GM12865 (cell line): ENCODE measurements at regions not wholly inside any gene's neighbourhood (a gene's known extent, or its start where the extent isn't known, plus 50 kb on each side); places are given as distances from the start of the nearest gene placed in this dataset.

Experiments used
- DNase-seq: peaks from one replicate; pipeline ENCODE4 v3.0.0; 2010; ENCODE audit warnings: low read depth
- H3K4me3 ChIP-seq: 2 replicates; pipeline ENCODE4 v1.5.1; 2011; ENCODE audit warnings: mild to moderate bottlenecking, low read depth, low read length, control low read depth
- CTCF ChIP-seq: IDR thresholded peaks from 2 replicates; pipeline ENCODE4 v1.5.1; 2011; ENCODE audit warnings: low read length, control low read depth, low read depth, inconsistent platforms; ENCODE audit not compliant: insufficient read depth; ENCODE audit errors: missing control alignments

DNA sequence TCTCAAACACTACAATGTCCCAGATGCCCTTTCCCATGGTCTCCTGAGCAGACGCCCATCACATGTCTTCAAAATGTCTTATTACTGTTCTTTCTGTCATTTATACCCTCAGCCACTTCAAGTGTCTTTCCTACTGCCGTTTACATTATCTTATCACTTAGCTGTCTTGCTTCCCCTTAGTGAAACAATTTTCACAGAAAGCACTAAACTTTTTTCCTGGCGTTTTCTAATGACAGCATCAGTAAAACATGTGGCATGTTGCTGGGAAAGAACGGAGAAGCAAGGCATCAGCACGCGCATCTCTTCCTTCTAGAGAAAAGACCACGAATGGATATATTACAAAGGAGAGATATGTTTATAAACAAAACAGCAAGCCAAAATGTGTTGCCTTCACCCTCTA lies 189.7 kb upstream of the SLIT2 start:
- no peak for DNase-seq
- TF ChIP-seq CTCF: no peak
- H3K4me3 ChIP-seq: no peak overlapping the region

DNA sequence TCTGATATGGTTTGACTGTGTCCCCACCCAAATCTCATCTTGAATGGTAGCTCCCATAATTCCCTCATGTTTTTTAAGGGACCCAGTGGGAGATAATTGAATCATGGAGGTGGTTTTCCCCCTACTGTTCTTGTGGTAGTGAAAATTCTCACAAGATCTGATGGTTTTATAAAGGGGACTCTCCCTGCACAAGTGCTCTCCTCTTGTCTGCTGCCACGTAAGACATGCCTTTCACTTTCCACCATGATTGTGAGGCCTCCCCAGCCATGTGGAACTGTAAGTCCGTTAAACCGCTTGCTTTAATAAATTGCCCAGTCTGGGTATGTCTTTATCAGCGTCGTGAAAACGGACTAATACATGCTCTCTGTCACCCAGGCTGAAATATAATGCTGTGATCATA lies 200.9 kb upstream of the SLIT2 start:
- H3K4me3 ChIP-seq: no peak overlapping the region
- DNase-seq: peak; percentile 1
- TF ChIP-seq CTCF: no peak

GRCh38 chr4:20049889-20050288 lies 201.8 kb upstream of the SLIT2 start:
- TF ChIP-seq CTCF: no peak
- H3K4me3 ChIP-seq: no peak overlapping the region
- no peak for DNase-seq

DNA sequence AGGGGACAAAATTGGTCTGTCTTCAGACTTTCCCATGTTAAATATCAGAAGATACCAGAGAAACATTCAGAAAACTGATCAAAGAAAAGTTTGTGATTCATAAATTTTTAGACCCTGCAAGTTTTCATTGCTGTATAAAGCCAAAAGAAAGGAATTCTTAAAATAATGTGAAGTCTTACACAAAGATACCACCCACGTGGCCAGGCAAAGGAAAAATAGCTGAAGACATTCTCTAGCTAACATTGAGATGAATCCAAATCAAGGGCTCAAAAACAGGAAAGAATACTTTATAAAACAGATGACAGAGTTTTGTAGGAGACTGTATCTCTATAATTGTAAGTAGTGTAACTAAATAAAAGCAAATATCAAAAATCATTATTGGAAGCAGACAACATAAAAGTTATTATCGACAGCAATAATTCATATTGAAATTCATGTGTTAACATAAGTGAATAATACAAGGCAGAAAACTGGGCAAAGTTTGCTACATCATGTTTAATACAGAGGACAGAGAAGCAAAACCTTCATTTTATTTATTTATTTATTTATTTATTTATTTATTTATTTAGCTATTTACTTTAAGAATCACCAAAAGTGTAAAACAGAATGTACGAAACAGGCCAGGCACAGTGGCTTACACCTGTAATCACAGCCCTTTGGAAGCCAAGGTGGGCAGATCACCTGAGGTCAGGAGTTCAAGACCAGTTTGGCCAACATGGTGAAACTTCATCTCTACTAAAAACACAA lies 204.6 kb upstream of the SLIT2 start:
- no peak for TF ChIP-seq CTCF
- H3K4me3 ChIP-seq: no peak overlapping the region
- DNase-seq: no peak

DNA sequence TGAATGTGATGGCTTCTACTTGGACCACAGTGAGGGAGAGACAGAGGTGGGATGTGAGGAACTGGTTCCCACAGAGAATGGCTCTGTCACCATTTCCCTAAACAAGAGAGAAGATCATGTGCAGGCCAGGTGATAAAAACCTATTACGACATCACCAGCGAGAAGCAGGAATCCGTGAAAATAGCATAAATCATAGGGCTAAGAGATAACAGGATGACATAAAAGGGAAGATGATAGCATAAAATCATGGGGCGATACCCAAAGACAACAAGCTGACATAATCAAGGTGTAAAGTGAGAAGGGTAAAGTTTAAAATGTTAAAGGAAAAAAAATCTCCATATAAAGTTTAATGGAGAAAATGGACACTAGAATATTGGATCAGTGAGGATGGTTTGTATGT lies 205.5 kb upstream of the SLIT2 start:
- no peak overlapping the region for H3K4me3 ChIP-seq
- no peak for DNase-seq
- no peak for TF ChIP-seq CTCF

DNA sequence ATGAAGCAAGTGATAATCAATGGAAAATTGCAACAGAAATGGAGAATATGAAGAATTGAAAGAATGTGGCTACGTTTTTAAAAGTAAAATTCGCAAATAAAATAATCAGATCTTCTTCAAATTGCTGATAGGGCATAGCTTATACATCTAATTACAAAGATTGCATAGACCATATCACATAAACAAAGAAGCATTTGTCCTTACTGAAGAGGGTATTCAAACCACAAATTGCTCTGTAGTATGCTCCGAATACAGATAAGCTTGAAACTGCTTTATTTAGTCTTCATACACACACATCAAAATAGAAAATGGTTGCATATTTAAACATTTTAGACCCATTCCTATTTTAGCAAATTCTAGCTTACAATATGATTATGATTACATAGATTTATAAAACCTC lies 206.7 kb upstream of the SLIT2 start:
- no peak for TF ChIP-seq CTCF
- H3K4me3 ChIP-seq: no peak overlapping the region
- no peak for DNase-seq

- DNase-seq: no peak
- H3K4me3 ChIP-seq: no peak overlapping the region
- TF ChIP-seq CTCF: no peak
Measured at GRCh38 chr4:20044502-20044911, 207.2 kb upstream of the SLIT2 start.
